Endothelial cell of umbilical vein (primary cell): ENCODE measurements at regions not wholly inside any gene's neighbourhood (a gene's known extent, or its start where the extent isn't known, plus 50 kb on each side); places are given as distances from the start of the nearest gene placed in this dataset.

Experiments used
- BruUV-seq: library from RNA; stranded (reverse); fragments of 400-500 nt; replicated peaks from 2 replicates; lab custom pipeline; 2021; lab: Mats Ljungman, UMichigan
- CTCF ChIA-PET: fragments of 300-600, 350-600 bp; sonication (Branson Sonifier 250); formaldehyde crosslinking; loops from one replicate; lab custom pipeline; 2021; ENCODE audit warnings: antibody characterized with exemption, inconsistent platforms; lab: Charles Lee
- POLR2A ChIA-PET: fragments of 300-600, 350-600 bp; sonication (Branson Sonifier 250); formaldehyde crosslinking; loops from one replicate; lab custom pipeline; 2021; ENCODE audit warnings: antibody characterized with exemption, inconsistent platforms; lab: Charles Lee
- DNase-seq: peaks from one replicate; pipeline ENCODE4 v3.0.0-alpha.2; 2011; ENCODE audit warnings: low read depth, low spot score
- FAIRE-seq: peaks from 2 replicates; lab custom pipeline; 2011; peaks lifted over from hg19 to GRCh38; lab: Jason Lieb, UNC
- H2AFZ ChIP-seq: 2 replicates; pipeline ENCODE4 v1.6.0; 2012; ENCODE audit warnings: low read depth, low read length, control low read depth, inconsistent platforms
- H3K27ac ChIP-seq: 2 replicates; pipeline ENCODE4 v1.5.1; 2011; ENCODE audit warnings: low read depth, mild to moderate bottlenecking, control low read depth, low read length, moderate library complexity; ENCODE audit not compliant: insufficient read depth
- H3K27me3 ChIP-seq, 2 experiments: 2 replicates each; pipeline versions ENCODE4 v1.6.0 to v1.6.1; 2011; ENCODE audit warnings: low read length in 2 of 2, mixed read lengths in 1 of 2; ENCODE audit not compliant: control insufficient read depth in 2 of 2, insufficient read depth in 2 of 2
- H3K36me3 ChIP-seq, 2 experiments: 2 replicates in 1 of 2; 3 replicates in 1 of 2; pipeline ENCODE4 v1.5.1; 2011; ENCODE audit warnings: low read length in 2 of 2, mild to moderate bottlenecking in 1 of 2, moderate library complexity in 1 of 2; ENCODE audit not compliant: control insufficient read depth in 2 of 2, insufficient read depth in 2 of 2; ENCODE audit errors: extremely low read depth in 1 of 2
- H3K4me1 ChIP-seq: 3 replicates; pipeline ENCODE4 v1.5.1; 2011; ENCODE audit warnings: mild to moderate bottlenecking, low read length; ENCODE audit not compliant: control insufficient read depth, insufficient read depth; ENCODE audit errors: extremely low read depth
- H3K4me2 ChIP-seq: 2 replicates; pipeline ENCODE4 v1.6.1; 2011; ENCODE audit warnings: low read length, control low read depth, mixed read lengths; ENCODE audit not compliant: insufficient read depth
- H3K4me3 ChIP-seq, 3 experiments: fragments of 200-600 bp in 1 of 3; sonication (generic), shearing (Covaris generic) in 1 of 3; replicated peaks in 1 of 3; 2 replicates each; pipeline ENCODE4 v1.5.1; 2011 to 2016; ENCODE audit warnings: control low read depth in 3 of 3, low read length in 3 of 3, mild to moderate bottlenecking in 2 of 3, inconsistent platforms in 1 of 3, low read depth in 1 of 3, moderate library complexity in 1 of 3; ENCODE audit not compliant: insufficient read depth in 1 of 3
- H3K79me2 ChIP-seq: 2 replicates; pipeline ENCODE4 v1.6.0; 2012; ENCODE audit warnings: low read length, inconsistent platforms; ENCODE audit not compliant: control insufficient read depth, insufficient read depth
- H3K9ac ChIP-seq: replicated peaks from 2 replicates; pipeline ENCODE3; 2011; ENCODE audit warnings: low read length, control low read depth; ENCODE audit not compliant: insufficient read depth; ENCODE audit errors: extremely low read depth
- H3K9me1 ChIP-seq: replicated peaks from 3 replicates; pipeline ENCODE4 v1.6.0; 2011; ENCODE audit warnings: mild to moderate bottlenecking, low read length; ENCODE audit not compliant: control insufficient read depth, insufficient read depth; ENCODE audit errors: extremely low read depth
- H3K9me3 ChIP-seq: replicated peaks from 2 replicates; pipeline ENCODE4 v1.5.1; 2012; ENCODE audit warnings: low read length, inconsistent platforms; ENCODE audit not compliant: control insufficient read depth, insufficient read depth
- H4K20me1 ChIP-seq: replicated peaks from 2 replicates; pipeline ENCODE3; 2011; ENCODE audit warnings: mild to moderate bottlenecking, low read length; ENCODE audit not compliant: control insufficient read depth, insufficient read depth; ENCODE audit errors: extremely low read depth
- EZH2 ChIP-seq: IDR thresholded peaks from 2 replicates; pipeline ENCODE4 v1.6.1; 2012; ENCODE audit warnings: borderline replicate concordance, low read depth, mild to moderate bottlenecking, moderate library complexity, low read length, inconsistent platforms; ENCODE audit not compliant: severe bottlenecking
- FOS ChIP-seq: IDR thresholded peaks from 2 replicates; pipeline ENCODE4 v1.6.1; 2011; ENCODE audit warnings: mild to moderate bottlenecking, low read length, moderate library complexity, borderline replicate concordance; ENCODE audit not compliant: insufficient read depth
- GATA2 ChIP-seq: IDR thresholded peaks from 2 replicates; pipeline ENCODE4 v1.7.0; 2011; ENCODE audit warnings: low read depth, mild to moderate bottlenecking, moderate library complexity, mixed read lengths, low read length; ENCODE audit not compliant: insufficient read length, insufficient read depth
- JUN ChIP-seq: IDR thresholded peaks from 2 replicates; pipeline ENCODE4 v1.6.1; 2011; ENCODE audit warnings: borderline replicate concordance, low read depth; ENCODE audit not compliant: insufficient read length, insufficient read depth
- MYC ChIP-seq: IDR thresholded peaks from one replicate; pipeline ENCODE4 v1.6.1; 2011; ENCODE audit warnings: mild to moderate bottlenecking, low read depth, low read length
- POLR2A ChIP-seq: IDR thresholded peaks from 2 replicates; pipeline ENCODE4 v1.6.1; 2012; ENCODE audit warnings: low read depth, mild to moderate bottlenecking, control low read depth, low read length
- POLR2AphosphoS5 ChIP-seq: IDR thresholded peaks from 2 replicates; pipeline ENCODE4 v1.6.1; 2012; ENCODE audit warnings: low read depth, mild to moderate bottlenecking, control low read depth, low read length, moderate library complexity; ENCODE audit not compliant: insufficient read depth
- dilution Hi-C: fragments of 300-500 bp; cut with MboI; formaldehyde crosslinking; loops from one replicate; pipeline ENCODE4 v1.15.0; 2019; ENCODE audit warnings: low sequenced_read_pairs; ENCODE audit not compliant: extremely low pct_ligation_motif_present
- intact Hi-C: fragments of 100-400 bp; cut with micrococcal nuclease; formaldehyde crosslinking; loops from one replicate; pipeline ENCODE4 v1.10.0; 2022
- TF ChIP-seq, protein P1 (sequence below), 2 donors: IDR thresholded peaks; 1 replicate in 1 of 2; 2 replicates in 1 of 2; pipeline ENCODE4 v1.5.1; 2011; ENCODE audit warnings: low read length in 2 of 2, mild to moderate bottlenecking in 2 of 2, moderate library complexity in 2 of 2, control low read depth in 1 of 2, inconsistent platforms in 1 of 2, low read depth in 1 of 2; ENCODE audit not compliant: insufficient read depth in 1 of 2; ENCODE audit errors: extremely low read depth in 1 of 2
- TF ChIP-seq, protein P2 (sequence below): IDR thresholded peaks from 2 replicates; pipeline ENCODE4 v1.6.1; 2011; ENCODE audit not compliant: insufficient read depth, insufficient read length

DNA sequence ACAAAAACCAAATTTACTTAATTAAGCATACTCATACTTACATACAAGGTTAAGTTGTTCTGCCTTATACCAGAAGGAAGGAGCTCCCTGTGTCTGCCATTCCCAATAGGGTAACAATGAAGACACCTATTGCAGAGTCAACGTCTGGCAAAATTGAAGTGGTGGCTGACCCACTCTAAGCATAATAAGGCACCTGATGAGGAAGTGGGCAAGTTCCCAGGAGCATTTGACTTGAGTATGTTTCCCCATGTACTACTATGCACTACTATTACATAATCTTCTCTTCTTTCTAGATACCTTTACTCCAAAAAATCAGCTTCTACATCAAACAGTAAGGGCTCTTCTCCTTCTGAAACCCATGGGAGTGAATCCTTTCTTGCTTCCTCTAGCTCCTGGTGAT is 591.5 kb downstream of the PPARGC1A start:
- no TSS peak for BruUV-seq
- H3K27ac ChIP-seq, result no peak overlapping the region

More for the DNA sequence above, 591.5 kb downstream of the PPARGC1A start:
- Histone ChIP-seq H2AFZ (no peak overlapping the region), H3K4me3 (no peak overlapping the region), H3K79me2 (no peaks in the 10 kb centered on the region), H3K9ac (no peak overlapping the region), H3K4me2 (no peak overlapping the region), H3K9me1 (no peaks in the 10 kb centered on the region), H3K4me1 (no peaks in the 10 kb centered on the region), H3K27me3 (no peaks in the 10 kb centered on the region), H3K9me3 (peaks cover 2% of the 10 kb centered on the region), H3K36me3 (no peaks in the 10 kb centered on the region), H4K20me1 (no peaks in the 10 kb centered on the region)
- POLR2A ChIA-PET, result no interaction called here
- FAIRE-seq (no peak), DNase-seq (no peak)
- dilution Hi-C loops, result no loop called here
- intact Hi-C loops, result no loop called here
- TF ChIP-seq JUN (no peak), POLR2A (no peak), POLR2AphosphoS5 (no peak), GATA2 (no peak), EZH2 (no peak), FOS (no peak), MYC (no peak)
- TF ChIP-seq, protein P1, sequence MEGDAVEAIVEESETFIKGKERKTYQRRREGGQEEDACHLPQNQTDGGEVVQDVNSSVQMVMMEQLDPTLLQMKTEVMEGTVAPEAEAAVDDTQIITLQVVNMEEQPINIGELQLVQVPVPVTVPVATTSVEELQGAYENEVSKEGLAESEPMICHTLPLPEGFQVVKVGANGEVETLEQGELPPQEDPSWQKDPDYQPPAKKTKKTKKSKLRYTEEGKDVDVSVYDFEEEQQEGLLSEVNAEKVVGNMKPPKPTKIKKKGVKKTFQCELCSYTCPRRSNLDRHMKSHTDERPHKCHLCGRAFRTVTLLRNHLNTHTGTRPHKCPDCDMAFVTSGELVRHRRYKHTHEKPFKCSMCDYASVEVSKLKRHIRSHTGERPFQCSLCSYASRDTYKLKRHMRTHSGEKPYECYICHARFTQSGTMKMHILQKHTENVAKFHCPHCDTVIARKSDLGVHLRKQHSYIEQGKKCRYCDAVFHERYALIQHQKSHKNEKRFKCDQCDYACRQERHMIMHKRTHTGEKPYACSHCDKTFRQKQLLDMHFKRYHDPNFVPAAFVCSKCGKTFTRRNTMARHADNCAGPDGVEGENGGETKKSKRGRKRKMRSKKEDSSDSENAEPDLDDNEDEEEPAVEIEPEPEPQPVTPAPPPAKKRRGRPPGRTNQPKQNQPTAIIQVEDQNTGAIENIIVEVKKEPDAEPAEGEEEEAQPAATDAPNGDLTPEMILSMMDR (IDR thresholded peaks at IDR 0.05; ENCODE audit: extremely low read depth in 1 of 2, insufficient read depth in 1 of 2, low read depth in 1 of 2, low read length in 2 of 2), result no peak
- TF ChIP-seq, protein P2, sequence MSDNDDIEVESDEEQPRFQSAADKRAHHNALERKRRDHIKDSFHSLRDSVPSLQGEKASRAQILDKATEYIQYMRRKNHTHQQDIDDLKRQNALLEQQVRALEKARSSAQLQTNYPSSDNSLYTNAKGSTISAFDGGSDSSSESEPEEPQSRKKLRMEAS, result no peak
- CTCF ChIA-PET, result no interaction called here
